GDM1 (cell line): ENCODE measurements at regions not wholly inside any gene's neighbourhood (a gene's known extent, or its start where the extent isn't known, plus 50 kb on each side); places are given as distances from the start of the nearest gene placed in this dataset.

Source experiments
- DNase-seq: peaks from one replicate; lab custom pipeline; 2025; lab: John Stamatoyannopoulos, UW

DNA sequence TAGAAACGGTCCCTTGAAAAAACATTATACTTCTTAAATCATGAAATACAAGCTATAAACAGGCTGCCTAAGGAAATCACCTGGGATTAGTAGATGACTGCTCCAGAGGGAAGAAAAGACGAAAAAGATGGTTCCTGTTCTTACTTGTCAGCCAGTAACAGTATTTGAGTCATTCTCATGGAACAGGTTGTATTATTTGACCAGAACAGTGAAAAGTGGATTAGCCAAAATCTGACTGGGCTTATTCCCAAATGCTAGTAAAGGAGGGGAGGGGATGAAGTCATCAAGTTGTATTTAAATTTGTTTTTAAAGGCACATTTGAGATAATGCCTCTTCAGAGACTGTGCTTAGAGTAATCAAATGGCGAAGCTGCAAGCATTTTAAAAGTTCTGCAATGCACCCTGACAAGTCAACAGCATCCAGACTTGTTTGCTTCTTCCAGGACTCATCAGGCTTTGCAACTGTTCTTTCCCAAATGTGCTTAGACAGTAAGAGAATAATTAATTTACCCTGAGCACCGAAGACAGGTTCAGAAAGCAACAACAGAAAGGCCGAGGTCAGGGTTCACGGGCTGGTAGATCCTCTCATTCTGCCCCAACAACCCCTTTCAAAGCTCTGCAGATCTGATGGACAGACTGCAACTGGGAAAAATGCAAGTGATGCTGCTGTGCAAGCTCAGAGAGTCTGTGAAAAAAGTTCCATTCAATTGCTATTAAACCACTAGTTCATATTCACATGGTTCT lies 800.6 kb downstream of the KCTD16 start:
- no peak for DNase-seq

DNA sequence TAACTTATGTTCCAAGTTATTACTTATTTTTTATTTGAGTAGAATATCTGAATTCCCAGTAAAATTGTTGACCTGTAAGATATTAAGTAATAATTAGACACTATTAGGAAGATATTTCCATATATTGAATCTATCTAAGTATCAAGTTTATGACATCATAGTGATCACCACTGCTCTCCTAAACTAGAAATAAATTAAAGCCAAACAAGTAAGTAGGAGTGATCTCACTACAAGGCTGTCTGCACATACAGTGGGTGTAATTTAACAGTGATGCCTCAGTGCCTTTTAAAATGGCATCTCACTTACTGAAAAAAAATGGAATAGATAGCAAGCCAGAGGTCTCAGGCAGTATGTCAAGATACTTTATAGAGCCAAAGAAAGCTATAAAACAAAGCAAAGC lies 789.6 kb downstream of the KCTD16 start:
- no peak for DNase-seq

DNA sequence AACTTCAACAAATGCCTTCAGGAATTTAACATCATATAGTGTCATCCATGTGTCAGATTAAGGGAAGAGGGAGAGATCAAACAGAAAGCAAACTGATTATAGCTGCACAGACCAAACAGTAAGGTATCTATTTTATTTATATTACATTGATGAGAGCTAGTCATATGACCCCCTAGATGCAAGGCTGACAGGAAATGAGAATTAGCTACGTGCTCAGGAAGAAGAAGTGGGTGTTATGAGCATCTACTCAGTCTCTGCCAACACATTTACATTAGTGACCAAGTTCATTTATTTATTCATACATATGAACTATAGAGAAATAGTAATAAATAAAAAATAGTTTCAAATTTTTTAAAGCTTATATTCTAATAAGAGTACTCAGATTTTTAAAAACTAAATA lies 787.3 kb downstream of the KCTD16 start:
- no peak for DNase-seq

DNA sequence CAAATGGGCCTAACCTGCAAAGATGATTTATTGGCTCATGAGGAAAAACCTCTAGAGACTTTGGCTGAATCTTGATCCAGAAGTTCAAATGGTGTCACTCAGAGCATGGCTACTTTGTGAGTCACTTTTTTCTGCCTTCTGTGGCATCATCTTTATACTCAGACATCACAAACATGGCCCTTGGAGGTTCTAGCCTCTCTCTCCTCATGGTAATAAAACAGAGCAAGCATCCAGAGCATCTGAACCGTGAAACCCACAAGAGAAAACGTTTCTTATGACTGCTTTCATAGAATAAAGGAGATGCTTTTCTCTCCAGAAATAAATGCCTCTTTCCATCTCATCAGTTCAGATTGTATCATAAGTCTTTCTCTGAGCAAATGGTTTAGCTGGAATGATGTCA lies 780.3 kb downstream of the KCTD16 start:
- DNase-seq, result no peak

DNA sequence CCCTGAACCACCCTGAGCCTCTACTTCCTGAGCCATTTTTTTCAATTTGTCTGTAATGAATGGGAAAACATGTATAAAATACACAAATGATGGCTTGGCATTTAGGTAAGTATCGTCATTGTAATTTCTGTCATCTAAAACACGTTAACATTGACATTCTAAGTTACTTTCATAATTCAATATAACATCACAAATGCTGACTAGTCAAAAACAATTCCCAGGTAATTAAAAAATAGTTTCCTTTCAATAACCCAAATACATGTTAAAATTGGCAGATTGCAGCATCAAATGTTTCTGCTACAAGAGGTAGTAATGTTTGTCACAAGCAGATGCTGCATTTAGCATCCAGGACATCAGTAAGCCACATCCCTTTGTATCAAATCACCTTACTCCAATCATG lies 776.4 kb downstream of the KCTD16 start:
- DNase-seq, result no peak

DNA sequence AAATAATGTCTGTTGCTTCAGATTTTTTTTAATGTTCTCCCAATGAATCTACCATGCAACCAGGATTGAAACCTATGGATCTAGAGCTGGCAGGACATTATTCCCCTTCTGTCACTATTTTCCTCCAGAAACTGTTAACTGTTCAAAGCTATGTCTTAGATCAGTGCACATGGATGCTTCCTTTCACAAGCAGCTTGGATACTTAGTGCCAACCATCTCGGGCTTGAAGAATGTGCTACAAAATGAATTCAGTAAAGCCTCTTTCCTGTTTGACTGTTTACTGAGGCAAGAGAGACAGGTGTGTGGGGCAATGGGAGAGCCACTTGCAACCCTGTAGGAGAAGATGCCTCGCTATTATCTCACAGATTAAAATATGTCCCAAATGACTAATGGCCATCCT lies 774.8 kb downstream of the KCTD16 start:
- DNase-seq, result no peak

DNA sequence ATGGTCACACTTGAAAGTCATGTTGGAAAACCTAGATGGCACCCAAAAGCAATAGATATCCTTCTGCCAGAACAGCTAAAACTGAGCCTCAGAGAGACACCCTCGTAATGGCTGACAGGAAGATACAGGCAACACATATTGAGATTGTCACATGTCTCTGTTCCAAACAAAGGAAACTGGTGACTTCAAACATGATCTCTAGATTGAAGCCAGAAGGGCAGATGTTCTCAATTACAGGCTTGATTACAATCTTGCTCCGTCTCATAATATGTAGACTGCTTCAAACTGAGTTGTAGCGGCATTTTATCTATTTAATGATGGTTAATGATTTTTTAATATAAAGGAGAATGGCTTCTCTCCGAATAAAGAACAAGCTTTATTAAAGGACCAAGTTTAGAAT lies 774.3 kb downstream of the KCTD16 start:
- DNase-seq, result no peak

DNA sequence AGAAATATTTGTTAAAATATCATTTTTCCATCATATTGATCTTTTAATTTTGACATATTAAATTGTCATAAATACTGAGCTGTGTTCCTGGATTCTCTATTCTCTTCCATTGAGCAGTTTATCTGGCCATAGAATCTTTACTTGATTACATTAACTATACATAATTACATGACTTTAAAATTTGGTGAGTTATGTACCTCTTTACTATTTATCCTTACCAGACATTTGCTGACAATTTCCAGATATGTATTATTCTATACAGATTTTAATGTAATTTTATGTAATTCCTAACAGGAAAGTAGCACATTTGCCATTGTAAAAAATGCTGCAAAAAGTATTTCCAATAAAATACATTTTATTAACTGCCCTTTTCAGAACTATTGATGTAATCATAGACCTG lies 770.3 kb downstream of the KCTD16 start:
- DNase-seq, result no peak

DNA sequence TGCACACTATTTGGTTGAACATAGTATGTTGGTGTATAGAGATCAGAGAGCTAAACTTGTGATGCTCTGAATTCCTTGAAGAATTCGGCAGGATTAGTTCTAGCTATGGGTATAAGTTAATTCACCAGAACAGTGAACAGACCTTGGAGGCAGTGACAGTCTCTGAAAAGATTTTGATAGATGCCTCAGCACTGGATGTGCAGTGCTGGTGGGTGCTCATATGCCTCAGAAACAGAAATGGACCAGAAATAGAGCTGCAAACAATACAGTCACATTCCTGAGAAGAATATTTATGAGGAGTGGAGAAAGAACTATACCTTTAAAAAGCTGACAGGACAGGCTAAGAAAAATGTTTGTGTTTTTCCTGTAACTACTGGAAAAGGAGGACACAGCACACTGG lies 747.7 kb downstream of the KCTD16 start:
- no peak for DNase-seq

DNA sequence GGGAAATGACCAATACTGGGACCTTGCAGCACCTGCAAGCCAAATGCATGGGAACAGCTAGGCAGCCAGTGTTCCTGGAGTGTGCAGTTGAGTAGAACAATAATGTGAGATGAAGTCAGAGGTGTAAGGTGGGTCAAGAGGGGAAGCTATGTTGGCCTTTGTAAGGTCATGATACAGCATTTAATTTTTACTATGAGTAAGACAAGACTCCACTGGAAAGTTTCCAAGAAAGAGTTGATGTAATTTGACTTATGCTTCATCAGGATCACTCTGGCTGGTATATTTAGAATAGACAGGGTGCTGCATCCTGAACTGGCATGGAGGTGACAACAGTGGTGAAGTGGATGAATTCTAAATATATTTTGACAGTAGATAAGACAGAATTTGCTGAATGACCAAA lies 744.8 kb downstream of the KCTD16 start:
- no peak for DNase-seq

DNA sequence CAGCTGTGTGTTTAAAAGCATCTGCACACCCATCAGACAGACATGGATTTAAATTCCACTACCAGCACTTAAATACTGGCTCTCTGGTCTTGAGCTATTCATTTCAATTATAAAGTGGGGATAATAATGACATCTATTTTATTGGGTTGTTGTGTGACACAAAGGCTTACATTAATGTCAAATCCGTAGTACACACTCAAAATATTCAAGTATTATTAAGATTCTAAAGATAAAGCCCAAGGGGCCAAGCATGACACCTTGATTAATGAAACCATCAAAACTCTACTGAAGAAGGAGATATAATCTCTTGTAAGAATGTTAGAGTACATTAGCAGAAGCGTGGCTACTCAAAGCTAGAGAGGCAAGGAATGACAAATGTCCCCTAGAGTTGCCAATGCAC lies 743.0 kb downstream of the KCTD16 start:
- DNase-seq, result no peak

DNA sequence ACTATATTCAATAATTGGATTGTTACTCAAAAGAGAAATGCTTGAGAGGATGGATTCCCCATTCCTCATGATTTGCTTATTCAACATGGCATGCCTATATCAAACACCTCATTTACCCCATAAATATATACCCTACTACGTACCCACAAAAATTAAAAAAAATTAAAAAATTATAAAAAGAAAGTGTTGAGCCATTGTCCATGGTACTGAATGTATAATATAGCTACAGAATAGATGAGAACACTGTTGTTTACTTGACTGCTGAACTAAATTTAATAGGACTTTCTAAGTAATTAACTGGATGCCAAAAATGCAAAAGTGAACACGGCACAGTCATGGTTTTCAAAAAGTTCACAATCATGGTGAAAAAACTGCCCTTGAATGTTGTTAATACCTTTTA lies 725.8 kb downstream of the KCTD16 start:
- DNase-seq, result no peak

DNA sequence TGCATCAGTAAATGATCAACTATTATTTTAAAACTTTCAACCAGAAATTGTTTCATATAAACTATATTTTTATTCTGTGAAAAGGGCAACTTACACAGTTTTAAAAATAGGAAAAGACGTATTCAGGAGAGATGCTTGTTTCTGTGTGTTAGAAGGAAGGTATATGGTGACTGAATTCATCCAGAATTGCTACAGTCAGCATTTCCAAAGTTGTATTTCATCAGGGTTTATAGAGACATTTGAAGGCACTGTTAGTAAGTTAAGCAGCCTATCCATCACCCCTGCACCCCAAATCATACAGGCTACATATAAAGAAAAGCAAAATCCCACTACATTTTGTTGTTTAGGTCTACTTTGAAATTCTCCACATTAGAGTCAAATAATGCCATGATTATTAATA lies 716.0 kb downstream of the KCTD16 start:
- no peak for DNase-seq

DNA sequence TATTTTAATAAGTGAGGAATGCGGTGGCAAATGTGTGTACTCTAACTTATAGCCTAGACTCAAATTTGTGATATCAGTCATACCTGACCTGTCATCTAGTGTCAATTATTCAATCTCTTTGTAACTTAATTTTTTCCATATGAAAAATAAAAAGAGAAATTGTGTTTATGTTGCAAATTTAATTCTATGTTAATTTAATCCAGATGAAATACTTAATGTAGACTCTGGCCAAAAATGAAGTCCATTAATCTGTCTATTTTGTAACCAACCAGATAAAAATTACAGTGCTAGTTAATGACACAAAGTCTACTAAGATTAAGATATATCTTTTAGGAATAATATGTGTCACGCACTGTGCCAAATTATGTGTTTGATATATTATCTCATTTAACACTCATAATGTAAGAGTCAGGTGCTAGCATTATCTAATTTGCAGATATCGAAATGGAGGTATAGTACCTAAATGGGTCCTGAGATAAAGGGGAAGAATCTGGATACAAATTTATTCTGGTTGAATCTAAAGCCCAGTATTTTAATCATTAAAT lies 712.1 kb downstream of the KCTD16 start:
- no peak for DNase-seq

DNA sequence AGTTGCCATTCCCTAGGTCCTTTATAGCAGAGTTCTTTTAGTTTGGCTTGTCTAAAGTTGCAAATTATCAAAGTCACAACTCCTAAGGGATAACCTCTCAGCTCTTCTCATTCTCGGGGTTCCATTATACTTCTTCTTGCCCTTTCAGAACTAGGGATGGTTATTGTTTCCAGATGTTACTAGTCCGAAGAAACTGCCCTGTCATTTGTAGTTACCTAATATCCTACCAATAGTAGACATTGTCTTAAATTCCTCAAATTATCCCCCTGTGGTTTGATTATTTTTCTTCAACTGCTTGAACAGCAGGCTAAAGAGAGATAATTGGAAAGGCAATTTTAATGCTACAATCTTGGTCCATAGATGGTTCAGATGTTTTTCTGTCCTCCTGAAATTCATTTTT lies 709.8 kb downstream of the KCTD16 start:
- DNase-seq, result no peak

DNA sequence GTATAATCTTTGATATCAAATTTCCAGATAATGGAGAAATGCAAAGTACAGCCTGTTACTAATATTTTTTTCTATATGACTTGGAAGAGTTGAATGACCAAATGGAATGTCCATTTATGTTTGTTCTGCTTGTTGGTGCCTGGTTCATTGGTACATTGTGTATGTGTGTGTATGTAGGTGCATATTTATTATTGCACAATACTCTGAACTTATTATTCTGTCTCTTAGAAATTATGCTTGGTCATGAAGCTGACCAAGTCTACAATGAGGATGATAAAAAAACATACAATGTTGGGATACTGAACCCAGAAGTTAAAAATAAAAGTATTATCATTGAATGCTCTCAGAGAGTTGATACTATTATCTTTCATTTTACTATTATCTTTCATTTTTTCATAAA lies 706.3 kb downstream of the KCTD16 start:
- no peak for DNase-seq

DNA sequence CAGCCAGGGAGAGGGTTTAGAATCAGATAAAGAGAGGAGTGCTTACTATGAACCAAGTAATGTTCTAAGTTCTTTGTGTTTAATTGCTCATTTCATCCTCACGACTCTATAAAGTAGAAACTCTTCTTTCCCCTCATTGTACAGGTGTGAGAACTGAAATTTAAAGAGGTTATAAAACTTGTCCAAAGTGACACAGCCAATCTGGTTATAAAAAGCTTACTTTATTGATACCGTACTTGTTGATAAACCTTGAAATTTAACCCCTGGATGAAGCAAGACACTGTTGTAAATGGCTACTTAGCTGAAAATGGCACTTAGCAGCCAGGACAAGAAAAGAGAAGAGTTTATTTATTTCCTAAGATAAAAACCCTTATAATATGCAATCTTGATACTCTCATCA lies 702.4 kb downstream of the KCTD16 start:
- DNase-seq, result no peak

DNA sequence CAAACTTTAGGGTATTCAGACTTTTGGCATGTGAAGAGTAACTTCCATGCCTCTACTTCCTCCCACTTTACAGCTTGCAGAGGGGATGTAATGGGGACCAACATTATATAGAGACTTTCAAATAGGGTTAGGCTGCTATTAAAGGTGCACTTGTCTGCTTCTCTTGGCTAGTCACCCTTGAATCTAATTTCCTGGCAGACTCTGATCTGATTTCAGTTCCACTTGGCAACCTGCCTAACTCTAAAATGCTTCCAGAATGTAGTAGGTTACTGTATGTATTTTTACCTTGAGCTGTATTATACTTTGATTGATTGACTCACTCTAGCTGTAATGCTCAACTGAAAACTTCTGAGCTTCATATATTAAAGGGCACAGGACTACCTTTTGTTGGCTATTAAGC lies 693.4 kb downstream of the KCTD16 start:
- DNase-seq, result no peak

DNA sequence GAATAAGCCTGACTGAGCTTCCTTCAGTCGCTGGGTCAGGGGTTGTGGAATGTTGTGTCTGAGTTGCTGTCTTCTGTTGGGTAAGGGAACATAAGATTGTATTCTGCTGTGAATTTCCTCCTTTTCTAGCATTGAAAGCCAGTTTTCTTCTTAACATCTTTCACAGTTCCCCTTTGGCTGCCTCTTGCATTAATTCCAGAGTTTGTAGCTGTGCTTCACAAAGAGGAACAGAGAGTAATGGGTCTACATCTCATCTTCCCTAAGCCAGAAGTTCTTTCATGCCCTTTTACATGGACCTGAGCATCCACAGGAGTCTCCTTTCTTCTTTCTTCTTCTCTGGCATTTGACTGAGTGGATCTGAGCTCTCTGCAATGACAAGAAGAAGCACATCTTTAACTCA lies 686.8 kb downstream of the KCTD16 start:
- no peak for DNase-seq

DNA sequence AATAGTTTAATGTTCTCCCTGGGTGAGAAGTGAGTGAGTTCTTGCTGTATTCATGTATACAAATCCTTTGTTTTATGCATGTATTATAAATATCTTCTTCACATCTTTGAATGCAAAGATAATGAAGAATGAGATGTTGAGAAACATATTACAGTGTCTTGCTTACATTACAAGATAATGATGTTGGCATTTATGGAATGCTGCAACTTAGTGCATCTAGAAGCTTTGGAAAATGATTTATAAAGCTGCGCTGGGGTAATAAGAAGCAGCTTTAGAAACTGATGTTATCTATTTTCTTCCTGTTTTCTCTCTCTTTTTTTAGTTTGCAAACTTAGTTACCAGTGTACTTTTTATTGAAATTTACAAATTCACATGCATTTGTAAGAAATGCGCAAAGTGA lies 673.4 kb downstream of the KCTD16 start:
- no peak for DNase-seq

DNA sequence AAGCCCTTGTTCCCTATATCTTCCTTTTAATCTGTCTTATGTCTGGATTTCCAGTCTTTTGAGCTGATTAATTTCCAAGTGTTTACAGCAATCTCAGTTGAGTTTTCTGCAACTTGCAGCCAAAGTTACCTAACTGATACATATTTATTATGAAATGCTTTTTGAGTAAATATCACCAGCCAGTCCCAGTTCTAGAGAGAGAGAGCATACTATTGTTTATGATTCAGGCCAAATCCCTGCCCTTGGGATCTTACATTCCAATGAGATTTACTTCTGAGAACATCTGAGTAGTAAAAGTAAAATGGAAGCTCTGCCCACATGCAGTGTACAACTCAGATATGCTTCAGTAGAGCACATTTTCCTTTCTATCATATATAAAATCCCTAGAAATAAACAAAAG lies 661.7 kb downstream of the KCTD16 start:
- DNase-seq, result no peak

DNA sequence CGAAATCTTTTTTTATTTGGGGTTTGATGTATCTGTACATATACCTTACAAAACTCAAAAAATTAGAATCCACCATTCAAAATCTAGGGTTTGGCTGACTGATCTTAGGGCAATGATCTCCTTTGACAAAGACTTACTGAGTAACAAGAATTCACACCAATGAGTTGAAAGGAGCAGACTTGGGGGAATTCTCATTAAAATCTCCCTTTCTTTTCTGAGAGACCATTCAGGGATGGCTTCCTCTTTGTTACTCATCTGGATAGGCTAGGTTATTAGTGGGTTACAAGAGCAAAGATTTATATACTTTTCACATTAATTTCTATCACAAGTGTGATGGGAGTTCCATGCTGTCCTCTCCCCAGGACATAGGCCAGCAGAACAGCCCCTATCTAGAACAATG lies 661.0 kb downstream of the KCTD16 start:
- no peak for DNase-seq

DNA sequence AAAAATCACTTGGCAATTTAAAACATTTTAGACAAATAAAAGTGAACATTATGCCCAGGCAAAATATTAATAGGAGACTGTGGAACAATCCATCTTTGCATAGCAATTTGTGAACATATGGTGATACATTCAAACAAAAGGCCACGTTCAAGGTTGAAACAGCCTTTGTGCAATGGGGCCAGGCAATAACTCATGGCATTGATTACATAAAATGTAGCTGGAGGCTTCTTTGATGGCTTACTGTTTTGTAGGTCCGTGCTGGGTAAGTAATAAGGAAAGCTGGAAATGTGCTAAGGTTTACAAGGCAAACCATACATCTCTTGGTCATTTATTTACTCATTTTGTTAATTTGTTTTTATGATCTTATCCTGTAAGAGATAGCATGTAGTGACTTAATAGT lies 651.8 kb downstream of the KCTD16 start:
- DNase-seq, result no peak

DNA sequence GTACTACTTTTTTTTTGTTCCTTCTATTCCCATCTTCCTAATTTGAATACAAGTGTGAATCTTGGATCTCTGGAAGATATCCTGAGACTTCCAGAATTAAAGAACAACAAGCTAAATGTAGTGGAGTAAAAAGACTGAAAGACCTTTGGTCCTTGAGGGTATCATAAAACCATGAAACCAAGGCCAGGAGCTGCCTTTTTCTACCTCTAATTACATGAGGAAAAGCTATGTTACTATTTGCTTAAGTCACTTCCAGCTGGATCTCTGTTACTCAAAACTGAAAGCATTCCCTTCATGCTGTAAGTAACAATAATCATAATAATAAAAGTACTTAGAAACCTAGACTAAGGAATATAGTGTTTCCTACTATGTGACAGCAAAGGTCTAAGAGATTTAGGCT lies 649.6 kb downstream of the KCTD16 start:
- DNase-seq, result no peak
